ENCODE measurements at regions not wholly inside any gene's neighbourhood (a gene's known extent, or its start where the extent isn't known, plus 50 kb on each side); places are given as distances from the start of the nearest gene placed in this dataset.

DNA sequence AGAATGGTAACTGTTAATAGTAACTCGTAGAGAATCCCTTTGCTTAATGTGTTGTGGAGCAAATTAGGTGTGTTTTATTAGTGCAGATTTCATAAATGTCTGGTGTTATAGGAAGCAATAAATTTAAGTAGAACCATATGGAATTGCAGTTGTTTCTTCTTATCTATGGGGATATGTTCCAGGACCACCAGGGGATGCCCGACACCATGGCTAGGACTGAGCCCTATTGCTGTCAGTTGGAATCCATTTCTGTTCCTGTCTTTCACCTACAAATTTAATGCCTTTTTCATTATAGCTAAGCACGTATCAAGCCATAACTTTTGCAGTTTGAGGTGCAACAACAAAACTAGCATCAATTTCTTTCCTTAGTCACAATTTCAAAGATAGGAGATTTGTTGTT is 72.5 kb downstream of the DDIT4L start:
- H3K4me3 ChIP-seq (replicated peaks in 1 of 3; ENCODE audit: low read depth in 2 of 3, low read length in 3 of 3): no peak overlapping the region
- intact Hi-C loops (cut with micrococcal nuclease): no loop called here
- H3K4me2 ChIP-seq (replicated peaks; ENCODE audit: extremely low read depth, low read length, poor library complexity, severe bottlenecking): no peak overlapping the region
- no peaks in the 10 kb centered on the region for H3K36me3 ChIP-seq (replicated peaks in 1 of 2; ENCODE audit: control insufficient read depth in 1 of 2, insufficient read depth in 2 of 2, low read length in 2 of 2)
- H3K27me3 ChIP-seq (ENCODE audit: control insufficient read depth in 2 of 2, insufficient read depth in 2 of 2, low read length in 2 of 2): no peaks in the 10 kb centered on the region
- no peak for DNase-seq
- no peaks in the 10 kb centered on the region for H3K36me3 Mint-ChIP-seq
- H4K20me1 ChIP-seq (ENCODE audit: insufficient read depth, low read length): no peaks in the 10 kb centered on the region
- TF ChIP-seq, protein P1, sequence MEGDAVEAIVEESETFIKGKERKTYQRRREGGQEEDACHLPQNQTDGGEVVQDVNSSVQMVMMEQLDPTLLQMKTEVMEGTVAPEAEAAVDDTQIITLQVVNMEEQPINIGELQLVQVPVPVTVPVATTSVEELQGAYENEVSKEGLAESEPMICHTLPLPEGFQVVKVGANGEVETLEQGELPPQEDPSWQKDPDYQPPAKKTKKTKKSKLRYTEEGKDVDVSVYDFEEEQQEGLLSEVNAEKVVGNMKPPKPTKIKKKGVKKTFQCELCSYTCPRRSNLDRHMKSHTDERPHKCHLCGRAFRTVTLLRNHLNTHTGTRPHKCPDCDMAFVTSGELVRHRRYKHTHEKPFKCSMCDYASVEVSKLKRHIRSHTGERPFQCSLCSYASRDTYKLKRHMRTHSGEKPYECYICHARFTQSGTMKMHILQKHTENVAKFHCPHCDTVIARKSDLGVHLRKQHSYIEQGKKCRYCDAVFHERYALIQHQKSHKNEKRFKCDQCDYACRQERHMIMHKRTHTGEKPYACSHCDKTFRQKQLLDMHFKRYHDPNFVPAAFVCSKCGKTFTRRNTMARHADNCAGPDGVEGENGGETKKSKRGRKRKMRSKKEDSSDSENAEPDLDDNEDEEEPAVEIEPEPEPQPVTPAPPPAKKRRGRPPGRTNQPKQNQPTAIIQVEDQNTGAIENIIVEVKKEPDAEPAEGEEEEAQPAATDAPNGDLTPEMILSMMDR (IDR thresholded peaks at IDR 0.05): no peak
- peaks cover 2% of the 10 kb centered on the region for H3K4me1 Mint-ChIP-seq
- 94% methylated on average over 2 of the region's 3 CpGs for WGBS (ENCODE audit: insufficient coverage)
- no peak overlapping the region for H3K9ac ChIP-seq (ENCODE audit: insufficient read depth, low read length, poor library complexity, severe bottlenecking)
- no peak overlapping the region for H2AFZ ChIP-seq (ENCODE audit: insufficient read depth, low read depth, low read length, poor library complexity, severe bottlenecking)
- H3K27ac ChIP-seq (ENCODE audit: low read depth in 1 of 2, low read length in 2 of 2): no peak overlapping the region
- H3K9me3 ChIP-seq (replicated peaks in 1 of 2; ENCODE audit: control insufficient read depth in 1 of 2, insufficient read depth in 1 of 2, low read length in 2 of 2): no peaks in the 10 kb centered on the region
- no peak overlapping the region for H3K4me3 Mint-ChIP-seq
- H3K9me3 Mint-ChIP-seq: peaks cover 0 to 3% (median 0%) of the 10 kb centered on the region in 7 donors
- no peaks in the 10 kb centered on the region for H3K4me1 ChIP-seq (ENCODE audit: control insufficient read depth in 1 of 2, insufficient read depth in 2 of 2, low read length in 2 of 2)
- H3K27ac Mint-ChIP-seq: no peak overlapping the region
- H3K27me3 Mint-ChIP-seq (ENCODE audit: low read depth in 3 of 3): no peaks in the 10 kb centered on the region
- H3K79me2 ChIP-seq (ENCODE audit: insufficient read depth, low read length): no peaks in the 10 kb centered on the region

- H3K27ac Mint-ChIP-seq: no peak overlapping the region
- H3K9ac ChIP-seq (ENCODE audit: insufficient read depth, low read length, poor library complexity, severe bottlenecking): no peak overlapping the region
- no peaks in the 10 kb centered on the region for H4K20me1 ChIP-seq (ENCODE audit: insufficient read depth, low read length)
- no peak overlapping the region for H2AFZ ChIP-seq (ENCODE audit: insufficient read depth, low read depth, low read length, poor library complexity, severe bottlenecking)
- no peaks in the 10 kb centered on the region for H3K36me3 Mint-ChIP-seq
- TF ChIP-seq, protein P1 (IDR thresholded peaks at IDR 0.05): no peak
- H3K4me1 Mint-ChIP-seq: peaks cover 2% of the 10 kb centered on the region
- no peaks in the 10 kb centered on the region for H3K36me3 ChIP-seq (replicated peaks in 1 of 2; ENCODE audit: control insufficient read depth in 1 of 2, insufficient read depth in 2 of 2, low read length in 2 of 2)
- no peak overlapping the region for H3K4me3 Mint-ChIP-seq
- DNase-seq: no peak
- H3K79me2 ChIP-seq (ENCODE audit: insufficient read depth, low read length): no peaks in the 10 kb centered on the region
- WGBS (ENCODE audit: insufficient coverage): 100% methylated on average over 2 of the region's 4 CpGs
- no peaks in the 10 kb centered on the region for H3K9me3 ChIP-seq (replicated peaks in 1 of 2; ENCODE audit: control insufficient read depth in 1 of 2, insufficient read depth in 1 of 2, low read length in 2 of 2)
- peaks cover 0 to 1% (median 0%) of the 10 kb centered on the region in 7 donors for H3K9me3 Mint-ChIP-seq
- H3K27me3 ChIP-seq (ENCODE audit: control insufficient read depth in 2 of 2, insufficient read depth in 2 of 2, low read length in 2 of 2): no peaks in the 10 kb centered on the region
- H3K27me3 Mint-ChIP-seq (ENCODE audit: low read depth in 3 of 3): peaks cover 0 to 3% (median 0%) of the 10 kb centered on the region in 3 donors
- no peak overlapping the region for H3K27ac ChIP-seq (ENCODE audit: low read depth in 1 of 2, low read length in 2 of 2)
- no peak overlapping the region for H3K4me2 ChIP-seq (replicated peaks; ENCODE audit: extremely low read depth, low read length, poor library complexity, severe bottlenecking)
- H3K4me1 ChIP-seq (ENCODE audit: control insufficient read depth in 1 of 2, insufficient read depth in 2 of 2, low read length in 2 of 2): no peaks in the 10 kb centered on the region
- no peak overlapping the region for H3K4me3 ChIP-seq (replicated peaks in 1 of 3; ENCODE audit: low read depth in 2 of 3, low read length in 3 of 3)
- intact Hi-C loops (cut with micrococcal nuclease): no loop called here
These were observed 75.4 kb downstream of the DDIT4L start for GRCh38 chr4:100114909-100115308.
